Kidney epithelial cell (primary cell): ENCODE measurements at regions not wholly inside any gene's neighbourhood (a gene's known extent, or its start where the extent isn't known, plus 50 kb on each side); places are given as distances from the start of the nearest gene placed in this dataset.

ENCODE experiments used
- DNase-seq: peaks from one replicate; pipeline ENCODE4 v3.0.0-alpha.2; 2010; ENCODE audit warnings: low read depth
- H3K27me3 ChIP-seq: 2 replicates; pipeline ENCODE4 v1.6.0; 2011; ENCODE audit warnings: low read length; ENCODE audit not compliant: control insufficient read depth, insufficient read depth
- H3K36me3 ChIP-seq: 2 replicates; pipeline ENCODE4 v1.5.1; 2011; ENCODE audit warnings: low read length; ENCODE audit not compliant: control insufficient read depth, insufficient read depth
- H3K4me3 ChIP-seq: 2 replicates; pipeline ENCODE4 v1.5.1; 2011; ENCODE audit warnings: low read depth, mild to moderate bottlenecking, control low read depth, low read length
- TF ChIP-seq, protein P1 (sequence below): IDR thresholded peaks from 2 replicates; pipeline ENCODE4 v1.5.1; 2011; ENCODE audit warnings: mild to moderate bottlenecking, moderate library complexity, low read length, control low read depth, inconsistent platforms; ENCODE audit not compliant: insufficient read depth, poor library complexity, severe bottlenecking

- TF ChIP-seq, protein P1, sequence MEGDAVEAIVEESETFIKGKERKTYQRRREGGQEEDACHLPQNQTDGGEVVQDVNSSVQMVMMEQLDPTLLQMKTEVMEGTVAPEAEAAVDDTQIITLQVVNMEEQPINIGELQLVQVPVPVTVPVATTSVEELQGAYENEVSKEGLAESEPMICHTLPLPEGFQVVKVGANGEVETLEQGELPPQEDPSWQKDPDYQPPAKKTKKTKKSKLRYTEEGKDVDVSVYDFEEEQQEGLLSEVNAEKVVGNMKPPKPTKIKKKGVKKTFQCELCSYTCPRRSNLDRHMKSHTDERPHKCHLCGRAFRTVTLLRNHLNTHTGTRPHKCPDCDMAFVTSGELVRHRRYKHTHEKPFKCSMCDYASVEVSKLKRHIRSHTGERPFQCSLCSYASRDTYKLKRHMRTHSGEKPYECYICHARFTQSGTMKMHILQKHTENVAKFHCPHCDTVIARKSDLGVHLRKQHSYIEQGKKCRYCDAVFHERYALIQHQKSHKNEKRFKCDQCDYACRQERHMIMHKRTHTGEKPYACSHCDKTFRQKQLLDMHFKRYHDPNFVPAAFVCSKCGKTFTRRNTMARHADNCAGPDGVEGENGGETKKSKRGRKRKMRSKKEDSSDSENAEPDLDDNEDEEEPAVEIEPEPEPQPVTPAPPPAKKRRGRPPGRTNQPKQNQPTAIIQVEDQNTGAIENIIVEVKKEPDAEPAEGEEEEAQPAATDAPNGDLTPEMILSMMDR = no peak
- H3K27me3 ChIP-seq = no peaks in the 10 kb centered on the region
- DNase-seq = no peak
- H3K4me3 ChIP-seq = no peak overlapping the region
- H3K36me3 ChIP-seq = no peaks in the 10 kb centered on the region
Observed at GRCh38 chr2:177327009-177327408, 62.5 kb upstream of the NFE2L2 start.

- TF ChIP-seq, protein P1 = no peak
- H3K36me3 ChIP-seq = no peaks in the 10 kb centered on the region
- no peak overlapping the region for H3K4me3 ChIP-seq
- H3K27me3 ChIP-seq = no peaks in the 10 kb centered on the region
- DNase-seq = no peak
Observed at GRCh38 chr2:177328056-177328455, 63.5 kb upstream of the NFE2L2 start.

GRCh38 chr2:177329064-177329463, 63.5 kb upstream of the AGPS start:
- Histone ChIP-seq H3K27me3 (no peaks in the 10 kb centered on the region), H3K4me3 (no peak overlapping the region), H3K36me3 (no peaks in the 10 kb centered on the region)
- no peak for DNase-seq
- TF ChIP-seq, protein P1 = no peak

- TF ChIP-seq, protein P1 = no peak
- H3K4me3 ChIP-seq = no peak overlapping the region
- no peak for DNase-seq
- no peaks in the 10 kb centered on the region for H3K27me3 ChIP-seq
- no peaks in the 10 kb centered on the region for H3K36me3 ChIP-seq
Observed at GRCh38 chr2:177331466-177331997, 61.0 kb upstream of the AGPS start.

GRCh38 chr2:177332026-177332991, 60.3 kb upstream of the AGPS start:
- no peak for DNase-seq
- Histone ChIP-seq H3K36me3 (no peaks in the 10 kb centered on the region), H3K4me3 (no peak overlapping the region), H3K27me3 (no peaks in the 10 kb centered on the region)
- TF ChIP-seq, protein P1 = peak; percentile 58

DNA sequence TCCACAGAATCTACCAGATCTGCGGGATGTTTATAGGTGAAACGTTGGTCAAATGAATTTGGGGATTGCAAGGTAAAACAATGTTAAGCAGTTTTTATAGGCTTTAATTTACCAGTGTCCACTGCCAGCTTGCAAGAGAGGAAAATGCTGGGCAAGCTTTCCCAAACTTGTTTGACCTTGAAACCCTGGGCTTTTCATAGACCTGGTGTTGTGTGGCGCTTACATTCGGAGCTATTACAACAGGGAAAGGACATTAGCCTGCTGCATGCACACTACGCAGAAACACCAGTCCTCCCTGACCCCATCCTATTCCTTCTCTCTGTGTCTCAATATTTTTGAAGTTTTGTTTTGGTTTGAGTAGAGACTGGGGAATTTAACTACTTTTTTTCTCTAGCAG, 59.6 kb upstream of the AGPS start:
- TF ChIP-seq, protein P1 = no peak
- DNase-seq = no peak
- Histone ChIP-seq H3K4me3 (no peak overlapping the region), H3K36me3 (no peaks in the 10 kb centered on the region), H3K27me3 (no peaks in the 10 kb centered on the region)
